HCT116 (cell line): ENCODE measurements at regions not wholly inside any gene's neighbourhood (a gene's known extent, or its start where the extent isn't known, plus 50 kb on each side); places are given as distances from the start of the nearest gene placed in this dataset.

Experiments used
- ATAC-seq: fragments of 200-7000 bp; cut with Tn5 transposase; 2 replicates; pipeline ENCODE4 v1.9.1; 2020; ENCODE audit warnings: mild to moderate bottlenecking, moderate library complexity
- BruUV-seq: library from RNA; stranded (reverse); fragments of 400-500 nt; replicated peaks from 2 replicates; lab custom pipeline; 2021; lab: Mats Ljungman, UMichigan
- CTCF ChIA-PET: fragments of 300-600 bp; sonication (Branson Sonifier 250); formaldehyde crosslinking; loops from one replicate; lab custom pipeline; 2021; ENCODE audit warnings: antibody characterized with exemption; lab: Charles Lee
- POLR2A ChIA-PET: fragments of 300-600, 350-600 bp; sonication (Branson Sonifier 250); formaldehyde crosslinking; loops from one replicate; lab custom pipeline; 2021; ENCODE audit warnings: antibody characterized with exemption; lab: Charles Lee
- RAD21 ChIA-PET, 2 experiments: fragments of 300-600 bp; sonication (Branson Sonifier 250); formaldehyde crosslinking; loops; one replicate each; lab custom pipeline; 2023; ENCODE audit warnings: low total read pairs in 2 of 2; ENCODE audit not compliant: uncharacterized antibody in 2 of 2, unreplicated experiment in 2 of 2, low non-redundant PET in 1 of 2; lab: Charles Lee
- DNase-seq: peaks from one replicate; pipeline ENCODE4 v3.0.0-alpha.2; 2010; ENCODE audit warnings: low read depth, low spot score
- H2AFZ ChIP-seq: fragments of 200-600 bp; shearing (Covaris generic), sonication (generic); 2 replicates; pipeline ENCODE4 v1.6.1; 2017; ENCODE audit warnings: low read depth, mixed run types, mixed read lengths, antibody characterized with exemption, low read length; ENCODE audit not compliant: poor library complexity, severe bottlenecking
- H3K27ac ChIP-seq: 2 replicates; pipeline ENCODE4 v1.5.1; 2012; ENCODE audit warnings: low read depth, low read length
- H3K27me3 ChIP-seq: fragments of 200-600 bp; sonication (generic); 2 replicates; pipeline ENCODE4 v1.6.1; 2016; ENCODE audit warnings: mixed run types, low read length, mixed read lengths; ENCODE audit not compliant: insufficient read depth
- H3K36me3 ChIP-seq, 2 experiments: fragments of 200-500 bp in 1 of 2; fragments of 200-600 bp in 1 of 2; sonication (Bioruptor generic) in 1 of 2; sonication (generic) in 1 of 2; 2 replicates each; pipeline versions ENCODE4 v1.5.1 to v1.6.1; 2014 to 2016; ENCODE audit warnings: low read length in 2 of 2, inconsistent platforms in 1 of 2, mixed read lengths in 1 of 2, mixed run types in 1 of 2; ENCODE audit not compliant: insufficient read depth in 2 of 2, control insufficient read depth in 1 of 2
- H3K4me1 ChIP-seq, 2 experiments: fragments of 200-600 bp in 1 of 2; sonication (generic) in 1 of 2; 2 replicates each; pipeline versions ENCODE4 v1.5.1 to v1.6.1; 2012 to 2017; ENCODE audit warnings: low read length in 2 of 2, inconsistent platforms in 1 of 2, mild to moderate bottlenecking in 1 of 2, mixed read lengths in 1 of 2, mixed run types in 1 of 2, moderate library complexity in 1 of 2; ENCODE audit not compliant: insufficient read depth in 2 of 2, control insufficient read depth in 1 of 2
- H3K4me2 ChIP-seq: fragments of 200-600 bp; sonication (generic); 2 replicates; pipeline ENCODE4 v1.6.1; 2017; ENCODE audit warnings: mixed run types, low read length, mixed read lengths
- H3K4me3 ChIP-seq, 2 experiments: fragments of 200-600 bp in 1 of 2; sonication (generic) in 1 of 2; replicated peaks in 1 of 2; 2 replicates each; pipeline ENCODE4 v1.5.1; 2011 to 2016; ENCODE audit warnings: low read length in 2 of 2, control low read depth in 1 of 2, low read depth in 1 of 2, mild to moderate bottlenecking in 1 of 2, mixed read lengths in 1 of 2, mixed run types in 1 of 2
- H3K79me2 ChIP-seq: fragments of 200-600 bp; sonication (generic); 2 replicates; pipeline ENCODE4 v1.6.1; 2017; ENCODE audit warnings: mild to moderate bottlenecking, mixed run types, low read length, moderate library complexity, mixed read lengths; ENCODE audit not compliant: insufficient read depth
- H3K9ac ChIP-seq: fragments of 200-600 bp; sonication (generic); 2 replicates; pipeline ENCODE4 v1.6.1; 2016; ENCODE audit warnings: low read length, mixed read lengths
- H3K9me2 ChIP-seq: fragments of 200-600 bp; sonication (generic), shearing (Covaris generic); 2 replicates; pipeline ENCODE4 v1.6.1; 2017; ENCODE audit warnings: mixed run types, mild to moderate bottlenecking, moderate library complexity; ENCODE audit not compliant: insufficient read depth
- H3K9me3 ChIP-seq, 2 experiments: fragments of 200-500 bp in 1 of 2; fragments of 200-600 bp in 1 of 2; sonication (Bioruptor generic) in 1 of 2; sonication (generic) in 1 of 2; 2 replicates each; pipeline ENCODE4 v1.6.1; 2014 to 2017; ENCODE audit warnings: low read length in 2 of 2, mixed read lengths in 2 of 2, inconsistent platforms in 1 of 2, low read depth in 1 of 2, mild to moderate bottlenecking in 1 of 2, mixed run types in 1 of 2, moderate library complexity in 1 of 2; ENCODE audit not compliant: control insufficient read depth in 1 of 2, insufficient read depth in 1 of 2
- H4K20me1 ChIP-seq: fragments of 200-600 bp; sonication (generic), shearing (Covaris generic); 2 replicates; pipeline ENCODE4 v1.6.1; 2017; ENCODE audit warnings: mixed run types, mild to moderate bottlenecking, moderate library complexity; ENCODE audit not compliant: insufficient read depth
- CBX3 ChIP-seq: IDR thresholded peaks from 2 replicates; pipeline ENCODE4 v1.6.1; 2012; ENCODE audit warnings: low read depth
- ELF1 ChIP-seq: IDR thresholded peaks from 2 replicates; pipeline ENCODE4 v1.6.1; 2012; ENCODE audit warnings: low read depth, borderline replicate concordance
- EZH2phosphoT487 ChIP-seq: fragments of 200-600 bp; IDR thresholded peaks from 2 replicates; pipeline ENCODE4 v1.6.1; 2018; ENCODE audit warnings: antibody characterized with exemption, borderline replicate concordance
- SP1 ChIP-seq: IDR thresholded peaks from 2 replicates; pipeline ENCODE4 v1.6.1; 2012; ENCODE audit warnings: low read depth
- ZNF274 ChIP-seq: fragments of 200-500 bp; sonication (Bioruptor generic); IDR thresholded peaks from 2 replicates; pipeline ENCODE4 v1.6.1; 2014; ENCODE audit warnings: mild to moderate bottlenecking, low read depth, low read length, inconsistent platforms
- intact Hi-C: fragments of 100-400 bp; cut with micrococcal nuclease; formaldehyde crosslinking; loops from 2 replicates; pipeline ENCODE4 v1.10.0; 2022
- TF ChIP-seq, protein P1 (sequence below): IDR thresholded peaks from 2 replicates; pipeline ENCODE4 v1.6.1; 2011; ENCODE audit warnings: mild to moderate bottlenecking, low read length, moderate library complexity; ENCODE audit not compliant: insufficient replicate concordance; ENCODE audit errors: extremely low read depth

DNA sequence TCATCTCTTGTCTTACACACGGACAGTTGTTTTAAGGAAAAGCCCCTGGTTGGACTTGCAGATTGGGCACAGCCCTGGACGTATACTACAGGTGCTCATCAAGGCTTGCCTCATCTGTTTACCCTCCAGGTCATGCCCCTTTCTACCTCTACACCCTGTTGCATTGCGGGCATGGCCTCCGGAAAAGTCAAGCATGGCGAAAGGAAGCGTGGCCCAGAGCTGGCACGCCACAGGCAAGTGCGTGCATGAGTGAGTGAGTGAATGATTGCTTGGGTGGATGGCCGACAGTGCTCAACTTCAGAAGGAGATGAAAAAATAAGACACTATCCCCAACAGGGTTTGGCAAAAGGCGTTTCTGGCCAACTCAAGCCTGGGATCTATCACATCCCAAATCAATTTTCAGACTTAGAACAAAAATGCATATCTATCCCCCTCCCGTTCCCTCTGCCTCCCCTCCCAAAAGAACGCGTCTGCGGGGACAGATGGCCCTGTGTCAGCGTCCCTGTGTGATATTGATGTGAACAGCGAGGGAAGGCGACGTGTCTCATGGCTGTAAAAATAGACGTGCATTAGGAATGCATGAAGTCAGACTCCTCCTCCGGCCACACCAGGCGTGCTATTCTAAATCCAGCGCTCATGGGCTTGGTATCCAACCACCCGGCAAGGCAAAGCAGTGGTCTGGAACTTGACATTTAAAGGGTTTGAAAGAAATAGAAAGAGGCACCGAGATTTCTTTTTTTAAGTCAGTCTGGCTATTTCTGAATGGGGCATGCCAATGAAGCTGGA lies 96.0 kb downstream of the RPLP1 start:
- no peaks in the 10 kb centered on the region for H3K36me3 ChIP-seq
- H3K4me3 ChIP-seq: no peak overlapping the region
- H3K27me3 ChIP-seq: no peaks in the 10 kb centered on the region
- RAD21 ChIA-PET: no interaction called here
- peaks cover 0 to 7% of the 10 kb centered on the region in 2 experiments; a peak in 1 of 4 replicates for H3K9me3 ChIP-seq
- no TSS peak for BruUV-seq
- TF ChIP-seq ELF1 (no peak), CBX3 (no peak), SP1 (no peak), EZH2phosphoT487 (no peak), ZNF274 (no peak)
- TF ChIP-seq, protein P1, sequence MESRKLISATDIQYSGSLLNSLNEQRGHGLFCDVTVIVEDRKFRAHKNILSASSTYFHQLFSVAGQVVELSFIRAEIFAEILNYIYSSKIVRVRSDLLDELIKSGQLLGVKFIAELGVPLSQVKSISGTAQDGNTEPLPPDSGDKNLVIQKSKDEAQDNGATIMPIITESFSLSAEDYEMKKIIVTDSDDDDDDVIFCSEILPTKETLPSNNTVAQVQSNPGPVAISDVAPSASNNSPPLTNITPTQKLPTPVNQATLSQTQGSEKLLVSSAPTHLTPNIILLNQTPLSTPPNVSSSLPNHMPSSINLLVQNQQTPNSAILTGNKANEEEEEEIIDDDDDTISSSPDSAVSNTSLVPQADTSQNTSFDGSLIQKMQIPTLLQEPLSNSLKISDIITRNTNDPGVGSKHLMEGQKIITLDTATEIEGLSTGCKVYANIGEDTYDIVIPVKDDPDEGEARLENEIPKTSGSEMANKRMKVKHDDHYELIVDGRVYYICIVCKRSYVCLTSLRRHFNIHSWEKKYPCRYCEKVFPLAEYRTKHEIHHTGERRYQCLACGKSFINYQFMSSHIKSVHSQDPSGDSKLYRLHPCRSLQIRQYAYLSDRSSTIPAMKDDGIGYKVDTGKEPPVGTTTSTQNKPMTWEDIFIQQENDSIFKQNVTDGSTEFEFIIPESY: no peak
- no peak overlapping the region for H3K9ac ChIP-seq
- CTCF ChIA-PET: no interaction called here
- no peak overlapping the region for H3K4me2 ChIP-seq
- no peak for DNase-seq
- H2AFZ ChIP-seq: no peak overlapping the region
- intact Hi-C loops: no loop called here
- H3K27ac ChIP-seq: no peak overlapping the region
- no peaks in the 10 kb centered on the region for H3K9me2 ChIP-seq
- no peak for ATAC-seq
- H3K79me2 ChIP-seq: no peaks in the 10 kb centered on the region
- no peaks in the 10 kb centered on the region for H4K20me1 ChIP-seq
- H3K4me1 ChIP-seq: no peaks in the 10 kb centered on the region
- POLR2A ChIA-PET: no interaction called here
